Stimulated activated CD4-positive, alpha-beta T cell treated with anti-CD3 and anti-CD28 coated beads, Interleukin-4, amount 100 ng/mL, for 48 hours (primary cell): ENCODE measurements at regions not wholly inside any gene's neighbourhood (a gene's known extent, or its start where the extent isn't known, plus 50 kb on each side); places are given as distances from the start of the nearest gene placed in this dataset.

Experiments
- DNase-seq, 2 donors: peaks; one replicate each; pipeline ENCODE4 v3.0.0-alpha.2; 2020; ENCODE audit warnings: low read depth in 2 of 2

GRCh38 chr4:180898305-180898704 is 1344.9 kb upstream of the TENM3 start:
- DNase-seq, result no peak

GRCh38 chr4:180900781-180901180 is 1342.4 kb upstream of the TENM3 start:
- no peak for DNase-seq

- DNase-seq, result no peak
These were observed 1333.9 kb upstream of the TENM3 start for GRCh38 chr4:180909279-180909678.

GRCh38 chr4:180913750-180914149 is 1329.5 kb upstream of the TENM3 start:
- DNase-seq, result no peak

- no peak for DNase-seq
These were observed 1319.7 kb upstream of the TENM3 start for GRCh38 chr4:180923486-180923885.

- DNase-seq, result no peak
These were observed 1317.4 kb upstream of the TENM3 start for GRCh38 chr4:180925805-180926204.

GRCh38 chr4:180926277-180926676 is 1316.9 kb upstream of the TENM3 start:
- DNase-seq, result no peak

- DNase-seq, result no peak
These were observed 1310.7 kb upstream of the TENM3 start for GRCh38 chr4:180932370-180933001.

- no peak for DNase-seq
These were observed 1306.1 kb upstream of the TENM3 start for GRCh38 chr4:180937083-180937482.

- DNase-seq, result no peak
These were observed 1302.5 kb upstream of the TENM3 start for GRCh38 chr4:180940680-180941079.

GRCh38 chr4:180942367-180942916 is 1300.8 kb upstream of the TENM3 start:
- no peak for DNase-seq

GRCh38 chr4:180946188-180946587 is 1297.0 kb upstream of the TENM3 start:
- DNase-seq, result no peak

- no peak for DNase-seq
These were observed 1295.8 kb upstream of the TENM3 start for GRCh38 chr4:180947425-180947824.

GRCh38 chr4:180949424-180950213 is 1293.6 kb upstream of the TENM3 start:
- DNase-seq, result no peak

- DNase-seq, result no peak
These were observed 1292.8 kb upstream of the TENM3 start for GRCh38 chr4:180950377-180950776.

- no peak for DNase-seq
These were observed 1291.9 kb upstream of the TENM3 start for GRCh38 chr4:180951312-180951711.

GRCh38 chr4:180953572-180953971 is 1289.6 kb upstream of the TENM3 start:
- DNase-seq, result no peak

- no peak for DNase-seq
These were observed 1282.3 kb upstream of the TENM3 start for GRCh38 chr4:180960743-180961401.

GRCh38 chr4:180962268-180962667 is 1280.9 kb upstream of the TENM3 start:
- no peak for DNase-seq

GRCh38 chr4:180966312-180966711 is 1276.9 kb upstream of the TENM3 start:
- DNase-seq, result no peak

- no peak for DNase-seq
These were observed 1275.3 kb upstream of the TENM3 start for GRCh38 chr4:180967936-180968335.

- no peak for DNase-seq
These were observed 1269.3 kb upstream of the TENM3 start for GRCh38 chr4:180973894-180974293.

GRCh38 chr4:180990931-180991330 is 1252.3 kb upstream of the TENM3 start:
- DNase-seq, result no peak
